ENCODE measurements at regions not wholly inside any gene's neighbourhood (a gene's known extent, or its start where the extent isn't known, plus 50 kb on each side); places are given as distances from the start of the nearest gene placed in this dataset.
A peak's percentile ranks its signal among the peaks of the same experiment; 100 is the strongest.

DNA sequence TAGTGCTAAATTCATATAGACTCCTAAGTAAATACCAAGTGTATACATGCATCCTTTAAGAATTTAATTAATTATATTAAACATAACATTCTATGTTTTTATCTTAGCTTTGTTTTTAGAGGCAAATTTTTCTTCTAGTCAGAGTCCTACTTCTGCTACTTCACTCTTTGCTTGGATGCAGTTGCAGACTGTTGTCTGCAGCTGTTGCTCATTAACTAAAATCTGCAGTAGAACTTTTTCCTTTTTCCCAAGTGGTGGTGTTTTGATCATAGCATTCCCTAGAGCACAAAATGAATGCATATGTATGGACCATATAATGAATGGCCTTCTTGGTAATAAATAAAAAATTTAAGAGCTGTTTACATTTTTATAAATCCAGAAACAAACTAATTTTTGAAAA is 198.3 kb downstream of the CASP12 start:
- H3K4me2 ChIP-seq (ENCODE audit: low read depth, low read length, poor library complexity, severe bottlenecking): peak overlapping the region; percentile 62

DNA sequence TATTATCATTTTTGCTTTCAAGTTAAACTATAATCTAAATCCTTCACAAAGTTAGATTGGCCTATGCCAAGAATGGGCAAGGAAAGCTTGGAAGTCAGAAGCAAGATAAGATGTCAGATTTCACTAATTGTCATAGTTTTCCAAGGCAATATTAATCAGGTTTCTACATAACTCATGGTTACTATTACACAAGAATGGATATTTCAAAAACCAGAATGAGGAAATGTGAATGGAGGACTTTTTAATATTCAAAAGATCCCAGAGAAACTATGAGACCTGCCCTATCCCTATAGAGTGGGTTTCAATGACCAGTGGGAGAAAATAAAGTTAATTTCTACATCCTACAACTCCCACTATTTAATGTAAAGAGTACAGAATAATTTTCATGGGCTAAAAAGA is 203.2 kb downstream of the CASP12 start:
- no peak for TF ChIP-seq EZH2phosphoT487 (IDR thresholded peaks at IDR 0.05; ENCODE audit: borderline replicate concordance)
- TF ChIP-seq, protein P1, sequence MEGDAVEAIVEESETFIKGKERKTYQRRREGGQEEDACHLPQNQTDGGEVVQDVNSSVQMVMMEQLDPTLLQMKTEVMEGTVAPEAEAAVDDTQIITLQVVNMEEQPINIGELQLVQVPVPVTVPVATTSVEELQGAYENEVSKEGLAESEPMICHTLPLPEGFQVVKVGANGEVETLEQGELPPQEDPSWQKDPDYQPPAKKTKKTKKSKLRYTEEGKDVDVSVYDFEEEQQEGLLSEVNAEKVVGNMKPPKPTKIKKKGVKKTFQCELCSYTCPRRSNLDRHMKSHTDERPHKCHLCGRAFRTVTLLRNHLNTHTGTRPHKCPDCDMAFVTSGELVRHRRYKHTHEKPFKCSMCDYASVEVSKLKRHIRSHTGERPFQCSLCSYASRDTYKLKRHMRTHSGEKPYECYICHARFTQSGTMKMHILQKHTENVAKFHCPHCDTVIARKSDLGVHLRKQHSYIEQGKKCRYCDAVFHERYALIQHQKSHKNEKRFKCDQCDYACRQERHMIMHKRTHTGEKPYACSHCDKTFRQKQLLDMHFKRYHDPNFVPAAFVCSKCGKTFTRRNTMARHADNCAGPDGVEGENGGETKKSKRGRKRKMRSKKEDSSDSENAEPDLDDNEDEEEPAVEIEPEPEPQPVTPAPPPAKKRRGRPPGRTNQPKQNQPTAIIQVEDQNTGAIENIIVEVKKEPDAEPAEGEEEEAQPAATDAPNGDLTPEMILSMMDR (conservative IDR thresholded peaks at IDR 0.05; ENCODE audit: low read length): no peak
- Histone ChIP-seq H3K4me1 (ENCODE audit: insufficient read depth, low read length, poor library complexity, severe bottlenecking) (peaks cover 33% of the 10 kb centered on the region), H3K79me2 (ENCODE audit: insufficient read depth, low read length) (no peaks in the 10 kb centered on the region), H3K27me3 (ENCODE audit: insufficient read depth, low read length, poor library complexity, severe bottlenecking) (no peaks in the 10 kb centered on the region), H3F3A (ENCODE audit: low read depth) (no peaks in the 10 kb centered on the region), H3K9ac (ENCODE audit: low read depth, low read length, poor library complexity, severe bottlenecking) (no peak overlapping the region), H3K4me3 (ENCODE audit: low read length, poor library complexity, severe bottlenecking) (no peak overlapping the region), H4K20me1 (ENCODE audit: insufficient read depth, low read length, poor library complexity, severe bottlenecking) (no peaks in the 10 kb centered on the region), H3K4me2 (ENCODE audit: low read depth, low read length, poor library complexity, severe bottlenecking) (peak overlapping the region; percentile 20), H3K9me2 (replicated peaks; ENCODE audit: low read depth, low read length) (no peaks in the 10 kb centered on the region), H3K36me3 (ENCODE audit: insufficient read depth, low read length) (no peaks in the 10 kb centered on the region), H2AFZ (ENCODE audit: low read length) (no peak overlapping the region), H3K9me3 (ENCODE audit: insufficient read depth, low read depth, low read length) (no peaks in the 10 kb centered on the region)

More for the DNA sequence above, 198.3 kb downstream of the CASP12 start:
- Histone ChIP-seq H3K9me3 (ENCODE audit: insufficient read depth, low read depth, low read length) (no peaks in the 10 kb centered on the region), H3K4me3 (ENCODE audit: low read length, poor library complexity, severe bottlenecking) (no peak overlapping the region), H3K9me2 (replicated peaks; ENCODE audit: low read depth, low read length) (no peaks in the 10 kb centered on the region), H4K20me1 (ENCODE audit: insufficient read depth, low read length, poor library complexity, severe bottlenecking) (no peaks in the 10 kb centered on the region), H3F3A (ENCODE audit: low read depth) (no peaks in the 10 kb centered on the region), H3K9ac (ENCODE audit: low read depth, low read length, poor library complexity, severe bottlenecking) (no peak overlapping the region), H3K36me3 (ENCODE audit: insufficient read depth, low read length) (no peaks in the 10 kb centered on the region), H3K4me1 (ENCODE audit: insufficient read depth, low read length, poor library complexity, severe bottlenecking) (peaks cover 51% of the 10 kb centered on the region), H2AFZ (ENCODE audit: low read length) (no peak overlapping the region), H3K27me3 (ENCODE audit: insufficient read depth, low read length, poor library complexity, severe bottlenecking) (no peaks in the 10 kb centered on the region), H3K79me2 (ENCODE audit: insufficient read depth, low read length) (no peaks in the 10 kb centered on the region)
- TF ChIP-seq EZH2phosphoT487 (IDR thresholded peaks at IDR 0.05; ENCODE audit: borderline replicate concordance): no peak
- TF ChIP-seq, protein P1 (conservative IDR thresholded peaks at IDR 0.05; ENCODE audit: low read length): no peak

DNA sequence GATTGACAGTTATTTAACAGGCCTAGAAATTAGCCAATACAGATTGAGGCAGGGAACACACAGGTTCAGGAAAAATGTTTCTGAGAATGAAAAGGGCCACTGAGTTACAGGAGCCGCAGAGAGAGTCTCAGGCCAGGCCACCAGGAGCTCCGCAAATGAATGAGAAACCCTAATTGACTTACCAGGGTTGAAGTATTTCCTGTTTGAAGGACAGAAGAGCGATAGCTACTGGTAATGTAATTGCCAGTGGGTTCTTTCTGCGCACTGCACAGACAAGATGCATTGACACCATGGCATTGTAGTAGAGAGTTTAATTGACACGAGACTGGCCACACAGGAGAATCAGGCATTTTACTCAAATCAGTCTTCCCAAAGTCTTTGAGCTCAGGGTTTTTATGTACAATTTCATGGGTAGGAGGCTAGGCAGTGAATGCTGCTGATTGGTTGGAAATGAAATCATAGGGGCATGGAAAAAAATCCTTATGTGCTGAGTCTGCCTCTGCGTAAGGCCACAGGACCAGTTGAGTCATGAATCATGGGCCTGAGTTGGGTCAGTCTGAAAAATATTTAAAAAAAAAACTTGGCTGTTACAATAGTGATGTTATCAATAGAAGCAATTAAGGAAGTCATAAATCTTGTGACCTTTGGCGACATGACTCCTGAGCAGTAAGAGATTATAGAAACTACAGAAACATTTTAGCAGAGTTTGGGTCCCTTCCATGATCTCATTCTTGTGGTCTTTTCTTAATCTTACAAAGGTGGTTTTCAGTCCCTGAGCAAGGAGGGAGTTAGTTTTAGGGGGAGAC is 203.8 kb downstream of the CASP12 start:
- Histone ChIP-seq H3K4me2 (ENCODE audit: low read depth, low read length, poor library complexity, severe bottlenecking) (peak overlapping the region; percentile 20), H3K9ac (ENCODE audit: low read depth, low read length, poor library complexity, severe bottlenecking) (no peak overlapping the region), H3K9me2 (replicated peaks; ENCODE audit: low read depth, low read length) (no peaks in the 10 kb centered on the region), H3K79me2 (ENCODE audit: insufficient read depth, low read length) (no peaks in the 10 kb centered on the region), H3K36me3 (ENCODE audit: insufficient read depth, low read length) (no peaks in the 10 kb centered on the region), H3F3A (ENCODE audit: low read depth) (no peaks in the 10 kb centered on the region), H2AFZ (ENCODE audit: low read length) (no peak overlapping the region), H3K9me3 (ENCODE audit: insufficient read depth, low read depth, low read length) (no peaks in the 10 kb centered on the region), H3K27me3 (ENCODE audit: insufficient read depth, low read length, poor library complexity, severe bottlenecking) (no peaks in the 10 kb centered on the region), H4K20me1 (ENCODE audit: insufficient read depth, low read length, poor library complexity, severe bottlenecking) (no peaks in the 10 kb centered on the region), H3K4me3 (ENCODE audit: low read length, poor library complexity, severe bottlenecking) (no peak overlapping the region), H3K4me1 (ENCODE audit: insufficient read depth, low read length, poor library complexity, severe bottlenecking) (peaks cover 30% of the 10 kb centered on the region)
- no peak for TF ChIP-seq EZH2phosphoT487 (IDR thresholded peaks at IDR 0.05; ENCODE audit: borderline replicate concordance)
- TF ChIP-seq, protein P1 (conservative IDR thresholded peaks at IDR 0.05; ENCODE audit: low read length): no peak

Measured in Loucy (cell line).